ENCODE measurements at regions not wholly inside any gene's neighbourhood (a gene's known extent, or its start where the extent isn't known, plus 50 kb on each side); places are given as distances from the start of the nearest gene placed in this dataset.

DNA sequence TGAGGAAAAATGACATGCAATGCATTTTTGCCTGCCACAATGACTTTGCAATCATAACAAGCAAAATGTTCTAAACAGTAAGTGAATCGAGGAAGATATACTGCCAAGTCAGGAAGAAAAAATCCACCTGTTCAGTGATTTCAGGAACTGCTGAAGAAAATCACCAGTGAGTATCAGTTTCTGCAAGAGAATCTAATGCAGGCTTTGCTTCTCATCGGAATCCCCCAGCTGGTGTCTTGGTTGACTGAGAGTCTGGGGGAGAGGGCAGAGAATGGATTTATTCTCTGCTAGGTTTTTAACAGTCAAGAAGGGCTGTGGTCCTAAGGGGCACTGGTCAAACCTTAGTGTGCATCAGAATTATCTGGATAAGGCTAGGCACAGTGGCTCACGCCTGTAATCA is 363.4 kb downstream of the CDH26 start:
- DNase-seq (ENCODE audit: low spot score), result no peak

DNA sequence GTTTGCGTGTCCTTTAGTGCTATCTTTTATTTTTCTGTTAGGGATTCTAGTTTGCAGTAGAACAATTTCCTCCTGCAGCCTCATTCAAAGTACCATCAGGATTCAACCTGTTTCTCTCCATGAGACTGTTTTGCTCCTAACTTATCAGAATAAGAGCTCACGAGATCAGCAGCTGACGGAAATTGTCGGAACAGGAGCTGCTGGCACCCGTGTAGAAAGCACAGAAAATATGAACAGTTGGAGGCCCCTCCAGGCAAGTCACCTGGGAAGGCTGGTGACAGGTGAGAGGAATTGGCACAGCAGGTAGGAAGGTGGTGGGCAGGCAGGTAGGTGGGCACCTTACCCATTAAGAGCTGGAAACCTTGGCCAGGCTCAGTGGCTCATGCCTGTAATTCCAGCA is 368.6 kb downstream of the CDH26 start:
- DNase-seq (ENCODE audit: low spot score), result no peak

DNA sequence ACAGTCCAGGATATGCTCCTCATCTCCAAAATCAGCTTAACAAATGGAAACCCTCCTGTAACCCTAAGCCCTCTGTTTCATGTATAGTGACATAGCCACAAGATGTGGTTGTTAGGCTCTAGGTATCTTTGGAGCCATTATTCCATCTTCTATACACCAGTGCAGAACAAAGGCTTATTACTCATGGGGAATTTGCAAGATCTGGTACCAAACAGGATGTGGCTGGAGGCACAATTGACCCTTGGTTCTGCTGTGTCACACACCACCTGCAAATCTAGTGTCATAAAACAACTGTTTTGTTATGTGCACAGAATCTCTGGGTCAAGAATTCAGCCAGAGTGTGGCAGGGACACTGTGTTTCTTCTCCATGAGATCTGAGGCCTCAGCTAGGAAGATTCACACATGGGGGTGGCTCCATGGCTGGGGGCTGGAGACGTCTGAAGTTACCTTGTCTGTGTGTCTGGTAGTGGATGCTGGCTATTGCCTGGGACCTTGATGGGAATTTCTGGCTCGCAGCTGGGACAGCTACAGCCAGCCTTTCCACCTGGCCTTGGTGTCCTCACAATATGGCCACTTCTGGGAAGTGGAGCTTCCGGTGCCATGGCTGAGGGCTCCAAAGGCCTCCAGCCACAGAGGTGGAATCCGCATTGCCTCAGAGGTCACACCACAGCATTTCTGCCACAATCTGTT is 369.9 kb downstream of the CDH26 start:
- no peak for DNase-seq (ENCODE audit: low spot score)

DNA sequence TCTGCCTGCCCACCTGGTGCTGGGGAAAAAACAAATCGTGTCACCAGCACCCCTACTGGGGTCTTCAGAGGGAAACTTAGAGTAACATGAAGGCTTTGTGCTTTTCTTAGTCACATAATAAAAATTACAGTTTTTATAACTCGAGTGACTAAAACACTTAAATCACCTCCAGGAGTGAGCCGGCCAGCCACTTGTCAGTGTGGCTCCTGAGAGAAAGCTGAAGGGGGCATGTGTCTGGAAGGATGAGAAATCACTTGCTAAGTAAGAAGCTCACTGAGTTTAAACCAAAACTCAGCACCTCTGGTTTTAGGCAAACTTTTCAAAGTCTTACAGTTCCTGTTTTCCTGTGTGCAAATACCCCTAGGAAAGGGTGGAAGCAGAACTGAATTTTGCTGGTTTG is 372.2 kb downstream of the CDH26 start:
- DNase-seq (ENCODE audit: low spot score), result no peak

DNA sequence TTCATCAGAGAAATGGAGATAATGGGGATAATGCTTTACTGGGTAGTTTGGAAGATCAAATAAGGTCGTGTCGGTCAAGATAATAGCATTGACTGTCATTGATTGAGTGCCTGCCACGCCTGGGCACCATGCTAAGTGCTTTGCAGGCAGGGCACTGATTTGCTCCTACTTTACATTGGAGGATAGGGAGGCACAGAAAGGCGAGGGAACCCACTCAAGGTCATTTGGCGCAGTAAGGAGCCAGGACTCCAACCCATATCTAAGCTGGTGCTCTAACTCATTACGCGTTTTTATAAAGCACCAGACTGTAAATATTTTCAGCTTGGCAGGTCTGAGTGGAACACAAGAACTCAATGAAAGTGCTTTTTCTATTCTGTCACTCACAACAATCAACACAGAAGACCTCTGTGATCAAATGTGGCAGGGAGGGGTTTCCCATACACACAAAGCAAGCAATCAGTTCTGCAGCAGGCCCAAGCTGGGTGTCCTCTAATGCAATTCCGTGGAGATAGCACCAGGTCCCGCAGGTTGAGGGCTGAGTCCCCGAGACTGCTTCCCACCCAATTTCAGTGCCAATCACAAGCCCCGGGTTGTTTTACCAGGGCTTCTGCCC is 373.6 kb downstream of the CDH26 start:
- no peak for DNase-seq (ENCODE audit: low spot score)

DNA sequence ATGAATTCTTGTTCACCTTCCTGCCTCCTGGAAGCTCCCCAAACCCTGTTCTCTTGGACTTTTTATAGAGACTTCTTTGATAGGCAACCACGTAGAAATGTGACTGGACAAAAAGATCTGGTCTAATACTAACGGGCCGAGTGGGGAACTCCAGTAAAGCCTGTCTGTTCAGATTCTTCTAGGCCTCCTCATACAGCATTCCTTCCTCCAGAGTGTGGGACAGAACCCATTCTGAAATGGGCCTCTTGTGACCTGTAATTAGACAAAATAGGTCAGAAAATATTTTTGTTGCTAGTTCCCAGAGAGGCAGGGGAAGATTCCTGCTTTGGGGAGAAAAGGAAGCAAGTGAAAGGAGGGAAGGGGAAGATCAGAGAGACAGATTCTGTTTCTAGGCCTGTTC is 374.3 kb downstream of the CDH26 start:
- no peak for DNase-seq (ENCODE audit: low spot score)

DNA sequence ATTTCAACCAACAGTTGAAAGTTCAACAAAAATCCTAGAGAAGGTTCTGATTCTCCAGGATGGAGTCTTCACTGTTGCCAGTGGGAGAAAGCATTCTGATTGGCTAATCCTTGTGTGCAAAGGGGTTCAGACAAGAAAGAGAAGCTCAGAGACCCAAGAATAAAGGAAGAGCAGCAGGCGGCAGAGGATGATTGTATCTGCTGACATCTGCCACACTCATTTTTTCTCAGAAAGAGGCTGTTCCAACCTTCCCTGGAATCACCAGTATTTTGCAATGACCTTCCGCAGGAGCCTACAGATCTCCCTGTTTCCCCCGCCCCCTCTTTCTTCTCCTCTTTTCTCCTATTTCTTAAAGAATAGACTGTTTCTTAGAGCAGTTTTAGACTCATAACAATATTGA is 376.7 kb downstream of the CDH26 start:
- no peak for DNase-seq (ENCODE audit: low spot score)

DNA sequence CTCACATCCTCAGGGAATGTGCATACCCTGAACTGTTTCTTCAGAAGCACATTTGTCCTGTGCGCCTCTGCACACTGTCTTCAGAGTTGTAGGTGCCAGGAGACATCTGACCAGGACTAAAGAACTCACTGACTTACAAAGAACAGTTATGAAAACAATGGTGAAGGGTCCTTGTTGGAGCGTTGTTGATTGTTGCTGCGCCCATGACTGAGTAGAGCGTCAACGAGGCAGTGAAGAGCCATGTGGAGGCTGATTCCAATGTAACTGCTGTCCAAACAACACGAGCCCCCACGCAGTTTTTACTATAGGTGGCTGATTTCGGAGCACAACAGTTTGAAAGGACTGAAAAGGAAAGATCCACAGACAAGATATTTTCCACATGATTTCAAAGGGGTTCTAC is 380.3 kb downstream of the CDH26 start:
- no peak for DNase-seq (ENCODE audit: low spot score)

DNA sequence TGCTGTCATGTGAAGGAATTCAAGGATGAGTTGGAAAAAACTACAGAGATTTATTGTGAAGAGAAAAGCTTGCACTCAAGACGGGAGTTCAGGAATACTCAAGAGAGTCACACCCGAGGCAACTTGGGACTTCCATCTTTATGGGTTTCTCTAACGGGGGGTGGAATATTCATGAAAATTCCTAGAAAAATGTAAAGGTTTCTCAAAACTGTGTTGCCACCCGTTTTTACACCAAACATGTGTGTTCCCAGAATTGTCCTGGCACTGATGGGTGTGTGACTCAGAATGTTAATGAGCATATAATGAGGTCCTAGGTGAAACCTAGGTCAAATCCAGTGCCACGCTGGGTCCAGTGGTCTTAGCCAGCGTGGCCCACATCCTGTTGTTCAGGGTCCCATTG is 381.5 kb downstream of the CDH26 start:
- DNase-seq (ENCODE audit: low spot score), result no peak

DNA sequence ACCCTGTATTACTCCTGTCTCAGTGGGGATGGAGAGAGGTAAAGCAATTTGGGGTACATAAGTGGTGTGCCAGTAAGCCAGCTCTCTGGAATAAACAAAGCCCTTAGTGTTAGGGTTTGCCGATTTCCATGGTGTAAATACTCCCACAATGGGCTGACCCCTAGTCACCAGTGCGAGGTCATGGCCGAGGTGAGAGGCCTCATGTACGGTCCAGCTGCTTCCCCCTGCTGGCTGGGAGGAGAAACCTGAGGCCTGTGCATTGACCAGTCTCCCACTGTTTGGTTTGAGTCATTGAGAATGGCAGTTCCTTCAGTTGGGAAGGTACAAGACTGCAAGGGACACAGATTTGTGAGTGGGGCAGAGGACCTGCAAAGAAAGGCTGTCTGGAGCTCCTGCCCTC is 382.0 kb downstream of the CDH26 start:
- no peak for DNase-seq (ENCODE audit: low spot score)

DNA sequence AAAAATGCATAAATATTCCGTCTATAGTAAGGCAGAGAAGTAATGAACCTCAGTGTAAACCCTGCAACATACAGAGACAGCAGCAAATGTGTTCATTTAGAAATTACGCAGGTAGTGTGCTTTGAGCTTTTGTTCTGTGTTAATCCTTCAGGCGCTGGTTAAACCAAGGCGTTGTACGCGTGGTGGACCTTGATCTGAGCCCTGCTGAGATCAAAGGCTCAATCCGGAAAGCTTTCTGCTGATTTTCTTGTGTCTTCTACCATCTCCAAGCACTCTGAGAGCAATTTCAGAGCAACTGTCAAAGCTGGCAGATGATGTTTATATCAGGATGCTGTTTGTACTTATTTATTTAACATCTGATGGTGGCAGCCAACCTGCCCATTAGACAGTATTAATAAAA is 382.8 kb downstream of the CDH26 start:
- no peak for DNase-seq (ENCODE audit: low spot score)

DNA sequence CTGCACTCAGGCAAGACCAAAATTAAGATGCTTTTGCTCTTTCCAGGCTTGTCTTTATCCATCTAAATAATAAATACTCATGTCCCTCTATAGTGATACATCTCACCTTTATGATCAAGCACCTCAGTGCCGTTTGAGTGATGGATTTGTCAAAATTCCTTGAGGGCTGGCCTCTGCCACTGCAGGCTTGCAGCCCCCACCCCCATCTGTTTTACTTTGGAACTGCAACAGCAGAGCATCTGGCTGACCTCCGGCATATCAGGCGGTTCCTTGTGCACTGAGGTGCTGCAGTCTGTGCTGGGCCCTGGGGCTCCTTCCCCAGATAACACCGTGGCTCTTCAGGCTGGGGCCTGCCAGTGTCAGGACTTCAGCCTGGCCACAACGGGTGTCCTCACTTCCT is 386.9 kb downstream of the CDH26 start:
- no peak for DNase-seq (ENCODE audit: low spot score)

DNA sequence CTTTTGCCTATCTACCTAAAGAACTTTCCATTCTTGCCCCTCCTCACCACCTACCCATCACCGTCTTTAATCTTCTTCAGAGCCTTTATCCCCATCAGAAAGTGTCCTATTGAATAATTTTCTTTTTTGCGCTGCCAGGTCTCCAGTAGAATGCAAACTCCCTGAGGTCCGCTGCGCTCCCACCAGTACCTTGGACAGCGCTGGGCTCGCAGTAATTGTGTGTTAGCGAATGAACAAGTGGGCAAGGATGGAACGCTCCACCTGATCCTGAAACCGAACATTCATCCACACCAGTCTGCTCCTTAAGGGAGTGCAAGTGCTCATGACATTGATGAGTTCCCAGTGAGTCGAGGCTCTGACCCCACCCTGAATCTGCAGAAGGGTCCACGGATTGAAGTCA is 391.2 kb downstream of the CDH26 start:
- no peak for DNase-seq (ENCODE audit: low spot score)

DNA sequence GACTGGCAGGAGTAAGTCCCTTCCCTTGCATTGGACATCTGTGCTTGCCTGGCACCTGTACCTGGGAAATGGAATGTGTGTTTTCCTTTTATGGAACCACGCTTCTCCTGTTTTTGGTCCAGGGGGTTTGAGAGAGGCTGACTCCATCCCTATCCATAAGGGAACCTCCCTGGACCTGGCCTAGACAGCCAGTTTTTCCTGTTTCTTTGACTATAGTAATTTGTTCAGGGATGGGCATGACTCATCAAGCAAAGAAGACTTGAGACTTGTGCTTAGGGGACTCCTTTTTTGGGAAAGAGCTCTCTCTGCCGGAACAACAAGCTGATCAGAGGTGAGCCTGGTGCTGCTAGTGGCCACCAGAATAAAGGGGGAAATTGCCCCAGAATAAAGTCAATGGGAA is 393.8 kb downstream of the CDH26 start:
- DNase-seq (ENCODE audit: low spot score), result no peak

DNA sequence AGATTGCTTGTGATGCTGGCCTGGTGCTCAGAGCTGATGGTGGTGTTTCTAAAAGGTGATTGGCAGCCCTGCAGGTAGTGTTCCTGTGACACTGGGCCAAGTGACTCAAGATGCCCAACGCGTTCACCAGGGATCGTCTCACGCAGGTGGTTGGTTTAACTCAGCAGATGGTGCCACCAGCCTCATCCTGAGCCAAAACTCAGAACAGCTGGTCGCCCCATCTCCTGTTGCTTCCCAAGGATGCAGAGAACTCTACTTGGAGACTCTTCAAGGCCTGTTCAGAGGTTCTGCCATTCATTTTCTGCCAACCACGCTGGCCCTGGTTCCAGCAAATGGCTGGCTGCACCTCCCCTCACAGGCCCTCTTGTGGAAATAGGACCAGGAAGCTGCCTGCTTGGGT is 394.4 kb downstream of the CDH26 start:
- DNase-seq (ENCODE audit: low spot score), result no peak

DNA sequence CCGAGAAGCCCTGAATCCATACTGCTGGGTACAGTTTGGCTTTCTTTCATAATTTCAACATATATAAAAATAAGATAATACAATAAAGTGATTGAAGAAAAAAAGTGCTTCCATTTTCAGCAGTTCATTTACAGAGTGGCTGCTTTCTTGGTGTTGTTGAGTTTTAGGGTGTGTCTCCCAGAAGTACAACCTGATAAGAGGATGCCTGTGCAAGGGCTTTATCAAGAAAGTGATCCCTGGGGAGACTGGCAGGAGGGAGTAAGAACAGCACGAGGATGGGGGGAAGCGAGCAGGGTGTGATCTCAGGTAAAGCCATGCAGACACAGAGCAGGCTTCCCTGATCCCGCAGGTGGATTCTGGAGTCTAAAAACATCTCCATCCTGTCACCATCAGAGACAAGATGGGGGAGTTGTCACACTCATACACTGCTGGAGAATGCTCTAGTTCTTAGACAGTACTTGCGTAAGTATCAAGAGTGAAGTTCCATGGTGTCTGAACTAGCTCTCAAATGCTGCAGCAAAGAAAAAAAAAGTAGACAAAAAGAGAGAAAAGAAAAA is 395.9 kb downstream of the CDH26 start:
- no peak for DNase-seq (ENCODE audit: low spot score)

DNA sequence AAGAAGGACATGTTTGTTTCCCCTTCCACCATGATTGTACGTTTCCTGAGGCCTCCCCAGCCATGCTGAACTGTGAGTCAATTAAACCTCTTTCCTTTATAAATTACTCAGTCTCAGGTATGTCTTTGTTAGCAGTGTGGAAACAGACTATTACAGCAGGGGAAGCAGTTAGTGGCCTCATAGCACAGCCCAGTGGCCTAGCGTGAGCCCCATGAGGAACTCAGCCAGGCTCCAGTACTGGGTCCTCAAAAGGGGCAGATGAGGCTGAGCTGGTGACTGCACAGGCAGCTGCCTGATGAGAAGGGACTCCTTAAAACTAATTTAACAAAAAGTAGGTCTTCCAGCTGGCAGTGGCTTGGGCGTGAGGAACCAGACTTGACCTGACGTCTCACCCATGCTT is 399.9 kb downstream of the CDH26 start:
- DNase-seq (ENCODE audit: low spot score), result no peak

DNA sequence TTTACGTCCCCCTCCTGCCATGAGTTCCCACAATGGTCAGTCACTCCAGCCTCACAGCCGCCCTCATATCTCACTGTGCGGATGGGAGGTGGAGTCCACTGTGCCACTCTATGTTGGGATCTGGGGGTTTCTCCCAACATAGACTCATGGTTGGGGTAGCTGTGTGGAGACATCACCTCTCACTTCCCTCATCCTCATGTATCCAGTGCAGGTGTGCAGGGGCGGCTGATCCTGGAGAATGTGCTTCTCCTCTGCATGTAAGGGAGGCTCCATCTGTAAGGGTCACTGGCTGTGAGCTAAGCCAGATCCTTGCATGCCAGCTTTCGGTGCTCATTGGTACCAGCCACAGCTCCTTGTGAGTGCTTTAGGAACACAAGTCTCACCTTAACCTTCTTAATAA is 400.8 kb downstream of the CDH26 start:
- no peak for DNase-seq (ENCODE audit: low spot score)

DNA sequence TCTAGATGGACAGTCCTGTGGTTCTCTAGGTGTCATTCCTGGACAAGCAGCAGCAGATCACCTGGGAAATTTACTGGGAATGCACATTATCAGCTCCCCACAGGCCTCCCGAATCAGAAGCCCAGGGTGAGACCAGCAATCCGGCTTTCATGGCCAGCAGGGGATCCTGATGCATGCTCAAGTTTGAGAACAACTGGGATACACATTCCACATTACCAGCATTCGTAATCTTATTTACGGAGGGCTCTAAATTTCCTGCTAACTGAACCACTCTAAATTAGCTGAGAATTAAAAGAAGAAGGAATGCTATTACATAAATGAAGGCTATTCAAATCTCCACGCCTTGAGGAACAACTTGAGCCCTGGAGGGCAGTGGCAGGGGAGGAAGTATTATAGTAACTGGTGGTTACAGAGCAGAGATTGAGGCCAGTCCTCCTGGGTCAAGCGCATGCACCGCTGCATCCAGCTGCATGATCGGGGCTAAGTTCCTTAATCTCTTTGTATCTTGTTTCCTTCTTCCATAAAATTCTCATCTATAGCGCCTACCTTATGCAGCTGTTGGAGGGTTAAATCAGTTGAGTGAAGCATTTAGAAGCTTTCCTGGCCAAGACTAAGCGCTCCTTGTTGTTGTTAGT is 403.7 kb downstream of the CDH26 start:
- DNase-seq (ENCODE audit: low spot score), result no peak

DNA sequence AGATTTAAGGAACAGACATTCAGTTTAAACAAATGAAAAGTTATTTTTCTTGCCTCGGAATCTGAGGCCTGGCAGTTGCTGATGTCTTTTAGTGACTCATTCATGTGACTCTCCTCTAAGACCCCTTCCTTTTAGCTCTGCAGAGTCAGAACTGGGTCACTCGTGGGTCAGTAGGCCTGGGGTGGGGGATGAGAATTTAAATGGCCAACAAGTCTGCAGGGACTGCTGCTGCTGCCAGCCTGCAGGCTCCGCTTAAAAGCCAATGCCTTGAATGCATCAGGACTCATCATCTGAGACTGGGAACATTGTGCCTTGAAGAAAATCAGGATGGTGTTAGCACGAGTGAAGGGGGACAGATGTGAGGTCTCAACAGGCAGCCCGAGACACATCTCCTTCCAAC is 404.3 kb downstream of the CDH26 start:
- DNase-seq (ENCODE audit: low spot score), result no peak

DNA sequence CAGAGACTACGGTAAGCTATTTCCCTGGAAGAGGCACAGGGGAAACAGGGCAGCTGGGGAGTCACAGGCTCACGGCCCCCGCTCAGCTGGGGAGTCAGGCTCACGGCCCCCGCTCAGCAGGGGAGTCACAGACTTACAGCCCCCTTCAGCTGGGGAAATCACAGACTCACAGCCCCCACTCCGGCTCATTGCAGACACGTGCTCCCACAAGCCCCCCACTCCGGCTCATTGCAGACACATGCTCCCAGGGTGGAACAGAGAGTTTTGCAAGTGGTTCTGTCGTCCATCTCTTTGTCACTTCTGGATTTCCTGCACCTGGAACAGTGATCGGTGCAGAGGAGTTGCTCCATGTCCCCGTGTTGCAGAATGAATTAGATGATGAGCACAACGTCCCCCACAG is 405.5 kb downstream of the CDH26 start:
- DNase-seq (ENCODE audit: low spot score), result no peak

DNA sequence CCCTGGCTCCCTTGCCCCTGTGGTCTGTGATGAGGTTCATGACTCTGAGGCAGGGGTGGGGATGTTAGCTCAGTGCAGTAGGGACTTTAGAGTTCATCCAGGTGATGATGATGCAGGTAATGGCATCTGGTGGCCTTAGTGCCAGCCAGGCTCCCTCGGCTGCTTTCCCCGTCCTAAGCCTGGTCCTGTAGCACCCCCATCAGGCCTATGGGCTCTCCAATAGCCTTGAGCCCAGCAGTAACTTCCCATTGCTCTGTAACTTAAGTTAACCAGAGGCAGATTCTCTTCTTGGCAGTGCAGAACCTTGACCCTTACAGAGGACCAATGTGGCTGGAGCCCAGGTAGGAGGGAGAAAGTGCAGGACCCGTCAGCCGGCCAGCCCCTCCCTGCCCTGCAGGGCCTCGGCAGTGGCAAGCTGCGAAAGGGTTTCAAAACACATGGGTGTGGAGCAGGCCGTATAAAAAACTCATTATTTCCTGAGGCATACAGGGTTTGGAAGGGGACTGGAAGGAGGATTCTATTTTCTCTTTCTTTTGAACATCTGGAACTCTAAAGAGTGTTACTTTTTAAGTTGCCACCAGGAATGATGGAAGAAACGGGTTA is 406.9 kb downstream of the CDH26 start:
- DNase-seq (ENCODE audit: low spot score), result no peak

DNA sequence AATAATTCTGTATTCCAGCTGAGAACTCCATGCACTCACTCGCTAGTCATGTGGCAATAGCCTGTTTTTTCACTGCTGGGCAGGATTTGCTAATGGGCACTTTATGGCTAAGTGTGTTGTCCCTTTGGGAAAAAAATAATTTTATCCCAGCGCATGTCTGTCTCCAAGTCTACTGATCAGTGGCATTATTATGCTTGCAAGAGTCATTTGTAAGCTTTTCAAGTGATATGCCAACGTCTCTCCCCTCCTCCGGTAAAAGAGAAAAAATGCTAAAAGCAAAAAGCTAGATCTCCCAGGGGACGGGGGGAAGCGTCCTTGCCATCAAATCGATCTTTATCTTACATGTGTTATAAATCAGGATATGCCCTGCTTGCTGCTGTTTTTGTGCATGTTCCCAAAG is 407.7 kb downstream of the CDH26 start:
- no peak for DNase-seq (ENCODE audit: low spot score)

Measured in CD4-positive, alpha-beta T cell treated with Interleukin-6 at 100 ng/mL for 8 hours (primary cell).